GM12878 (cell line): ENCODE measurements at regions not wholly inside any gene's neighbourhood (a gene's known extent, or its start where the extent isn't known, plus 50 kb on each side); places are given as distances from the start of the nearest gene placed in this dataset.

Experiments
- ATAC-seq: fragments of 200-7000 bp; cut with Tn5 transposase; 3 replicates; pipeline ENCODE4 v1.9.1; 2020; ENCODE audit warnings: mild to moderate bottlenecking, moderate library complexity
- BruUV-seq: library from RNA; stranded (reverse); fragments of 400-500 nt; replicated peaks from 2 replicates; lab custom pipeline; 2021; lab: Mats Ljungman, UMichigan
- CTCF ChIA-PET: fragments of 300-600 bp; sonication (Branson Sonifier 250); formaldehyde crosslinking; extraction: SDS; loops from one replicate; lab custom pipeline; 2021; ENCODE audit warnings: inconsistent platforms; lab: Yijun Ruan, JAX
- POLR2A ChIA-PET: fragments of 350-600 bp; formaldehyde crosslinking; extraction: SDS; loops from one replicate; lab custom pipeline; 2021; ENCODE audit warnings: inconsistent platforms; lab: Charles Lee
- RAD21 ChIA-PET: fragments of 300-600 bp; sonication (Branson Sonifier 250); formaldehyde crosslinking; loops from one replicate; lab custom pipeline; 2023; ENCODE audit warnings: antibody characterized with exemption; ENCODE audit not compliant: unreplicated experiment; lab: Charles Lee
- SMC1A ChIA-PET: fragments of 300-600 bp; sonication (Branson Sonifier 250); formaldehyde crosslinking; loops from one replicate; lab custom pipeline; 2023; ENCODE audit not compliant: unreplicated experiment, uncharacterized antibody; lab: Charles Lee
- DNase-seq: peaks from one replicate; pipeline ENCODE4 v3.0.0-alpha.2; 2011; ENCODE audit warnings: low read depth, low spot score
- FAIRE-seq: peaks from 3 replicates; lab custom pipeline; 2011; peaks lifted over from hg19 to GRCh38; lab: Jason Lieb, UNC
- H2AFZ ChIP-seq: 2 replicates; pipeline ENCODE4 v1.6.0; 2011; ENCODE audit warnings: low read depth, low read length, control low read depth; ENCODE audit not compliant: control insufficient read depth
- H3K27ac ChIP-seq: 2 replicates; pipeline ENCODE4 v1.5.1; 2011; ENCODE audit warnings: control low read depth; ENCODE audit not compliant: control insufficient read depth, insufficient read depth
- H3K27me3 ChIP-seq, 2 experiments: replicated peaks in 1 of 2; 2 replicates each; pipeline versions ENCODE4 v1.6.0 to v1.6.1; 2011; ENCODE audit warnings: low read length in 1 of 2; ENCODE audit not compliant: control insufficient read depth in 2 of 2, insufficient read depth in 2 of 2
- H3K36me3 ChIP-seq, 2 experiments: 2 replicates each; pipeline ENCODE4 v1.5.1; 2011; ENCODE audit warnings: low read length in 1 of 2; ENCODE audit not compliant: control insufficient read depth in 2 of 2, insufficient read depth in 2 of 2
- H3K4me1 ChIP-seq: 2 replicates; pipeline ENCODE4 v1.6.1; 2011; ENCODE audit warnings: mild to moderate bottlenecking, low read length, moderate library complexity, mixed read lengths; ENCODE audit not compliant: control insufficient read depth, insufficient read depth
- H3K4me2 ChIP-seq: 2 replicates; pipeline ENCODE4 v1.6.0; 2011; ENCODE audit warnings: control low read depth; ENCODE audit not compliant: control insufficient read depth, insufficient read depth
- H3K4me3 ChIP-seq: fragments of 200-600 bp; sonication (generic); 2 replicates; pipeline ENCODE4 v1.5.1; 2016
- H3K79me2 ChIP-seq: 2 replicates; pipeline ENCODE4 v1.6.0; 2011; ENCODE audit warnings: low read length; ENCODE audit not compliant: control insufficient read depth, insufficient read depth
- H3K9ac ChIP-seq: 2 replicates; pipeline ENCODE4 v1.8.0; 2011; ENCODE audit warnings: low read length, control low read depth, mixed read lengths; ENCODE audit not compliant: control insufficient read depth, insufficient read depth
- H3K9me3 ChIP-seq: replicated peaks from 3 replicates; pipeline ENCODE4 v1.5.1; 2011; ENCODE audit warnings: mild to moderate bottlenecking, low read length; ENCODE audit not compliant: control insufficient read depth, insufficient read depth
- H4K20me1 ChIP-seq: 2 replicates; pipeline ENCODE4 v1.6.0; 2011; ENCODE audit not compliant: control insufficient read depth, insufficient read depth
- CBX3 ChIP-seq: fragments of 200-600 bp; sonication (generic); IDR thresholded peaks from 2 replicates; pipeline ENCODE4 v1.6.1; 2016; ENCODE audit warnings: low read depth, borderline replicate concordance
- CHD2 ChIP-seq: IDR thresholded peaks from 2 replicates; pipeline ENCODE4 v1.6.1; 2011; ENCODE audit warnings: low read depth, low read length, improper control_type of control experiment, borderline replicate concordance
- CHD4 ChIP-seq: fragments of 200-600 bp; sonication (generic); IDR thresholded peaks from 2 replicates; pipeline ENCODE4 v1.6.1; 2016; ENCODE audit warnings: mild to moderate bottlenecking
- ESRRA ChIP-seq: IDR thresholded peaks from 2 replicates; pipeline ENCODE4 v1.6.1; 2012; ENCODE audit warnings: mild to moderate bottlenecking, low read length, improper control_type of control experiment
- FOS ChIP-seq: IDR thresholded peaks from 3 replicates; pipeline ENCODE4 v1.6.1; 2011; ENCODE audit warnings: borderline replicate concordance; ENCODE audit not compliant: insufficient read length; ENCODE audit errors: extremely low read depth
- FOXK2 ChIP-seq: fragments of 450-650 bp; IDR thresholded peaks from 2 replicates; pipeline ENCODE4 v1.6.1; 2017; ENCODE audit warnings: mild to moderate bottlenecking, moderate library complexity
- IKZF1 ChIP-seq: fragments of 450-650 bp; conservative IDR thresholded peaks from 2 replicates; pipeline ENCODE4 v1.6.1; 2017; ENCODE audit warnings: antibody characterized with exemption, mild to moderate bottlenecking
- NFIC ChIP-seq: IDR thresholded peaks from 2 replicates; pipeline ENCODE4 v1.6.1; 2012; ENCODE audit warnings: low read depth, mild to moderate bottlenecking, inconsistent platforms, low read length, moderate library complexity
- NFXL1 ChIP-seq: fragments of 450-650 bp; IDR thresholded peaks from 2 replicates; pipeline ENCODE4 v1.6.1; 2017; ENCODE audit warnings: antibody characterized with exemption, mild to moderate bottlenecking, borderline replicate concordance
- PAX5 ChIP-seq: IDR thresholded peaks from 2 replicates; pipeline ENCODE4 v1.6.1; 2011; ENCODE audit warnings: low read depth, low read length, borderline replicate concordance
- PML ChIP-seq: IDR thresholded peaks from 2 replicates; pipeline ENCODE4 v1.6.1; 2012; ENCODE audit warnings: low read length, inconsistent platforms
- SIX5 ChIP-seq: IDR thresholded peaks from 2 replicates; pipeline ENCODE4 v1.6.1; 2011; ENCODE audit warnings: mild to moderate bottlenecking, low read depth, low read length, moderate library complexity; ENCODE audit not compliant: severe bottlenecking
- STAT3 ChIP-seq: IDR thresholded peaks from 2 replicates; pipeline ENCODE4 v1.6.1; 2011; ENCODE audit warnings: low read depth, low read length, improper control_type of control experiment
- YBX1 ChIP-seq: fragments of 450-650 bp; IDR thresholded peaks from 2 replicates; pipeline ENCODE4 v1.6.1; 2016; ENCODE audit warnings: antibody characterized with exemption
- in situ Hi-C: fragments of 300-500 bp; cut with MboI; formaldehyde crosslinking; loops from 9 replicates; pipeline ENCODE4 v1.14.3; 2018; ENCODE audit warnings: mixed read lengths
- intact Hi-C: fragments of 100-400 bp; cut with micrococcal nuclease; formaldehyde crosslinking; loops from one replicate; pipeline ENCODE4 v1.14.2; 2022; ENCODE audit not compliant: unreplicated experiment
- TF ChIP-seq, protein P1 (sequence below): IDR thresholded peaks from 2 replicates; pipeline ENCODE4 v1.6.1; 2012; ENCODE audit warnings: mild to moderate bottlenecking, low read depth, low read length

DNA sequence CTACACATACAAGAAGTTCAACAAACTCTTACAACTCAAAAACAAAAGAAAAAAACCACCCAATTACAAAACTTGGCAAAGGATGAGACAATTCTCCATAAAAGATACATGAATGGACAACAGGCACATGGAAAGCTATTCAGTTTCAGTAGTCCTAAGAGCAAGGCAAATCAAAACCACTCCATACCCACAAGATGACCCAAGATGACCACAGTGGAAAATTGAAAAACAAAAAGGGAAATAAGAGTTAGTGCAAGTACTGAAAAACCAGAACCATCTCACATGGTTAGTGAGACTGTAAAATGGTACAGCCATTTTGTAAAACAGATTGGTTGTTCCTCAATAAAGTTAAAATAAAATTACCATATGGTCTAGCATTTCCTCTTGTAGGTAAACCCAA is 287.1 kb upstream of the CDH9 start:
- H3K4me3 ChIP-seq, result no peak overlapping the region
- RAD21 ChIA-PET, result no interaction called here
- BruUV-seq, result no TSS peak
- SMC1A ChIA-PET, result no interaction called here
- TF ChIP-seq PAX5, result no peak
- TF ChIP-seq CBX3, result no peak
- no peak for TF ChIP-seq SIX5
- TF ChIP-seq, protein P1, sequence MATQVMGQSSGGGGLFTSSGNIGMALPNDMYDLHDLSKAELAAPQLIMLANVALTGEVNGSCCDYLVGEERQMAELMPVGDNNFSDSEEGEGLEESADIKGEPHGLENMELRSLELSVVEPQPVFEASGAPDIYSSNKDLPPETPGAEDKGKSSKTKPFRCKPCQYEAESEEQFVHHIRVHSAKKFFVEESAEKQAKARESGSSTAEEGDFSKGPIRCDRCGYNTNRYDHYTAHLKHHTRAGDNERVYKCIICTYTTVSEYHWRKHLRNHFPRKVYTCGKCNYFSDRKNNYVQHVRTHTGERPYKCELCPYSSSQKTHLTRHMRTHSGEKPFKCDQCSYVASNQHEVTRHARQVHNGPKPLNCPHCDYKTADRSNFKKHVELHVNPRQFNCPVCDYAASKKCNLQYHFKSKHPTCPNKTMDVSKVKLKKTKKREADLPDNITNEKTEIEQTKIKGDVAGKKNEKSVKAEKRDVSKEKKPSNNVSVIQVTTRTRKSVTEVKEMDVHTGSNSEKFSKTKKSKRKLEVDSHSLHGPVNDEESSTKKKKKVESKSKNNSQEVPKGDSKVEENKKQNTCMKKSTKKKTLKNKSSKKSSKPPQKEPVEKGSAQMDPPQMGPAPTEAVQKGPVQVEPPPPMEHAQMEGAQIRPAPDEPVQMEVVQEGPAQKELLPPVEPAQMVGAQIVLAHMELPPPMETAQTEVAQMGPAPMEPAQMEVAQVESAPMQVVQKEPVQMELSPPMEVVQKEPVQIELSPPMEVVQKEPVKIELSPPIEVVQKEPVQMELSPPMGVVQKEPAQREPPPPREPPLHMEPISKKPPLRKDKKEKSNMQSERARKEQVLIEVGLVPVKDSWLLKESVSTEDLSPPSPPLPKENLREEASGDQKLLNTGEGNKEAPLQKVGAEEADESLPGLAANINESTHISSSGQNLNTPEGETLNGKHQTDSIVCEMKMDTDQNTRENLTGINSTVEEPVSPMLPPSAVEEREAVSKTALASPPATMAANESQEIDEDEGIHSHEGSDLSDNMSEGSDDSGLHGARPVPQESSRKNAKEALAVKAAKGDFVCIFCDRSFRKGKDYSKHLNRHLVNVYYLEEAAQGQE, result no peak
- no peak for TF ChIP-seq IKZF1
- no peak for TF ChIP-seq ESRRA
- TF ChIP-seq YBX1, result no peak
- no peak for TF ChIP-seq NFIC
- TF ChIP-seq FOS, result no peak
- TF ChIP-seq STAT3, result no peak
- no peak for TF ChIP-seq FOXK2
- no peak for TF ChIP-seq CHD2
- no peak for TF ChIP-seq CHD4
- no peak for TF ChIP-seq NFXL1
- no peak for TF ChIP-seq PML
- ATAC-seq (no peak), DNase-seq (no peak), FAIRE-seq (no peak)
- in situ Hi-C loops, result no loop called here
- no peak overlapping the region for H3K4me2 ChIP-seq
- no peaks in the 10 kb centered on the region for H3K36me3 ChIP-seq
- no peaks in the 10 kb centered on the region for H3K27me3 ChIP-seq
- no peak overlapping the region for H2AFZ ChIP-seq
- intact Hi-C loops, result no loop called here
- H4K20me1 ChIP-seq, result no peaks in the 10 kb centered on the region
- CTCF ChIA-PET, result no interaction called here
- no peak overlapping the region for H3K27ac ChIP-seq
- H3K9me3 ChIP-seq, result no peaks in the 10 kb centered on the region
- no peaks in the 10 kb centered on the region for H3K79me2 ChIP-seq
- no peaks in the 10 kb centered on the region for H3K4me1 ChIP-seq
- no peak overlapping the region for H3K9ac ChIP-seq
- POLR2A ChIA-PET, result no interaction called here
